Daoy (cell line): ENCODE measurements at regions not wholly inside any gene's neighbourhood (a gene's known extent, or its start where the extent isn't known, plus 50 kb on each side); places are given as distances from the start of the nearest gene placed in this dataset.

Experiments used
- DNase-seq: peaks from one replicate; pipeline ENCODE4 v3.0.0-alpha.2; 2015; ENCODE audit warnings: low read depth

DNA sequence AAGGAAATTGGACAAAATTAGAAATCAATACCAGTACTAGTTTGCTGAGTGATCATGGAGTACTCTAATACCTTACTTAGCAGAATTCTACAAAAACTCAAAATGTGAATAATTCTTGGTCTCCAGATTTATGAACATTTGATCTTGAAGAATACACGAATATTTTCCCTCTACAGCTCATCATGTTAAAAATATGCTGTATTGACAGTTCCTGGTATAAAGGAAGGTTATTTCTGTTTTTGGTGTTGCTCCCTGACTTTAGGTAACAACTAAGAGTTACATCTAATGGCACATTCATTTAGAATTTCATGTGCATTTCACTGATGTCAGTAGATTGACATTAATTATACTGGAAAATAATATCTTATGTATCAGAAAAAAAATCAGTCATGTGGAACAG, 479.2 kb upstream of the PKDCC start:
- DNase-seq: no peak

DNA sequence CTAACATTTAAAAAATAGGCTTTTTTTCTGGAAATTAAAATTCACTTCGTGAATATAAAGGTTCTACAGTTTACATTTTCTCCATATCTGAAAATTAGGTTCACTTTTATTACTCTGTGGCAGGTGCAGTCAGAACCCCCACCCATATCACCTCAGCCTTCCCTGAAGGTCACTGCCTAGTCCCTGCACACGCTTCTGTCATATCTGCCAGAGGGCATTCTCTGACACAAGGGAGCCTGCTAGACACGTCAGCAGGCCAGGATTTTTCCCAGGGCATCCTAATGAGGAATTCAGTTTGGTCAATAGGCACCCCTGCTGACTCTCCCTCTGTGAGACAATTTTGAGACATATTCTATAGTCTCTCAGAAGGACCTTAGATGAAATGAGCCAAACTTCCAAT, 475.7 kb upstream of the PKDCC start:
- no peak for DNase-seq

DNA sequence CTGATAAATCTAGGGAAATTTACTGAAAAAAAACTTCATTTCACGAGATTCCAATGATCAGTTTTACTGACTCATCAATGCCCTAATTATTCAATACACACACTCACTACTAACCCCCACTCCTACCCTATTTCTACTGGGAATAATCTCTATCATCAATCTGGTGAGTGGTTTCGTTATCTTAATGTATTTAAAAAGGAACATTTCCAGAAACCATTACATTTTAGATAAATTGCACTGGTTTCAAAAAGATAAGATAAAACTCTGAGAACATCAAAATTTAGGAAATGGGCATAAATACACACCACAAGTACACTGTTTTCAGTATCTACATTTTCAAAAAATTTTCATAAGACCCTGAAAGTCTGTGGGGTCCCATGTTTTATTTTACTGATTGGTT, 471.4 kb upstream of the PKDCC start:
- no peak for DNase-seq

DNA sequence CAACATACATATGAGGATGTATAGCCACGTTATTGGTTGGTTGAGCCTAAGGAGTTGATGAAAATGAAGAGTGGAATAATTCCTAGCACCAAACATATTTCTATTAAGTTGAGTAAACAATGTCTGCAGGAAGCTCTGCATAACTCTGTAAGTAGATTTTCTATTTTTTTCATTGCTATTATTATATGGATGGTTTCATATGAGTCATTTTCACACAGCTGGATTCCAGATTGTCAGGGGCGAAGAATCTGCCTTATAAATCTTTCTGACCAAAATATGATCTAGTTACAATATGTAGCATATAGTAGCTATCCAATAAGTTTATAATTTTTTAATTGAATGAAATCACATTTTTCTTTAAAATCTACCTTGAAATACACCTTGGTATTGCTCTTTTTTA, 468.0 kb upstream of the PKDCC start:
- DNase-seq: no peak

DNA sequence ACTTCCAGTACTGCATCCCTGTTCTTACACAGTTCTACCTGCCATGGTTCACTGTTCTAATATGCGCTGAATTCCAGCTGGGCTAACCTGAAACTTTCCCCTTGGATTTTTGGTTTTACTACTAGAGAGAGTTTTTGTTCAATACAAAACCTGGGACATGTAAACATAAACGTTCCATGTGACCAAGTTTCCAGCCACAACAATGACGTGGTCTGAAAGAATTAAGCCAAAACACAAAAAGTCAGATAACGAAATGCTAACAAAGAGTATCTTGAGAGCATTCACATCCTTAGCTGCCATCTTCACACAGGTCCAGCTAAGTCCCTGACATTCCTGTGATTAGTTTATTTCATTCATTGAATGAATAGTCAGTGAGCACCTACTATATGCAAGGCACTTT, 467.0 kb upstream of the PKDCC start:
- no peak for DNase-seq

DNA sequence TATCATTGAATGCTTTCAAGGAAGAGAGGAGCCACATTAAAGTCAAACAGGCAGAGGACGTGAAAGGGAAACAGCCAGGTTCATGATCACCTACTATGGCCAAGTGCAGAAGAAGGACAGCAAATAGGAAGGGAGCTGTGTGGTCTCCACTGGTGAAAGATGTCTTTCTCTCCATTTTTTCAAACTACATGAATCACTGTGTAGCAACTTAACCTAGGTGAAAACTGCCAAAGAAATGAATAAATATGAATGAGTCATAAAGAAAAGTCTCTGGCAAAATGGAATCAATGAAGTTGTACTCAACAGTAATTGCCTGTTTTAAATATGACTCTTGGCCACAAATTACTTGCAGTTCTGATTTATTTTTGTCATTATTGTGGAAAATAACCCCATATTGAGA, 452.6 kb upstream of the PKDCC start:
- no peak for DNase-seq

DNA sequence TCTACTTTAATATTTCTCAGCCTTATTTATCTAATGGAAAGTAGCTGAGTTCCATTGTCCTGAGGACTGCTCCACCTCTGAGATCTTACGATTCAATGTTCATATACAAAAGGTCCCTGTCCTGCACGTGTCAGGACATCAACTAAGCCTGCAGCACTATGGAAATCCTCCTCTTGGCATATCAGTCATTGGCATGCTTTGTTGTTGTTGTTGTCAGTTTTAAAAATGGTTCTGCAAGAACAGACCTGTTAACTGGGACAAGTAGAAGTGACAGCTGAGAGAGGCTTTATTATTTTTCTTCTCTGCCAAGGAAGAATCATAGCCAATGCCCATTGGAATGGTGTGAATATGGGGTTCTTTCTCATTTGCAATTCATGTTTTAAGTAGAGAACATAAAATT, 450.1 kb upstream of the PKDCC start:
- DNase-seq: no peak

DNA sequence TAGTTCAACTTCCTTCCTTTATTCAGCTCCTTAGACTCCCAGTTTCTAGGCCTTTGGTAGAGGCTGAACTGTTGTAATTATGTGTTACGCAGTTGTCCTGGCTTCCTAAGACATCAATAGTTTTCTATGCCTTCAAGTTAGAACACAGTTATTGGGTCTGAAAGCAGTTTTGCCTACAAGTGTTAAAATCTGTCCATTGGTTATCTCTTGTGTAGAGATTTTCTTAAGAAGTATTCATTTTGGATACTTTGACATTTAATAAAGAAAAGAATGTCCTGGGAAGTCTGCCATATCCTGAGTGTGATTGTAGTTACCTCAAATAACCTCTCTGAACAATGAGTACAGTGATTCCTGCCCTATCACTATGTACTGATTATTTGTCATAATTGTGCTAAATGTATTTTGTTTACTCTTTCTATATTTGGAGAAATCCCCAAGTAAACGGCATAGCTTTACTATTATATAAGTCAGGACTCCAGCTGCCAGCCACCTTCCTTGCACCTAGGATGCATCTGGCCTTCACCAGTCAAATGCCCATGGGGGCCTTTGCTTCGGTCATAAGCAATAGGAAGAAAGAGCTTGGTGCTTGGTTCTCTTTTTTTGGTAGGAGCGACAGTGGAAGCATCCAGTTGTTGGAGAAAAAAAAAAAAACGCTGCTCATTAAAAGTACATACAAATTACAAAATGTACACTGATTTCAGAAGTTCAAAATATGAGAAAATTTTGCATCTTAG, 449.5 kb upstream of the PKDCC start:
- DNase-seq: no peak

DNA sequence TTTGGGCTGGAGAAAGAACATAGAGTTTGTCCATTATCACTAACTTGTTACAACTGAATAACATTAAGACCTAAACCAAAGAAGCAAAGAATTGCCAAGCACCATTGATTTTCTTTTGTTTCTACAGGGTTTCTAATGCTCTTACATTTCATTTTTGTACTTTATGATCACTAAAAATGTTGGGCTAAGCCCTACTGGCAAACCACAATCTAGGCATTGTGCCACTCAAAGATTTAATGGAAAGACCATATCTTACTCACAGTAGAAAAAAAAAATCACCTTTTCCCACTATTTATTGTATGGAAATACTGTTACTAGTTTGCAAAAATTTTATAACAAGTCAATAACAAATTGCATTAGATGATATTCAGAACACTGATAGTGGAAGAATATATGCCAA, 447.4 kb upstream of the PKDCC start:
- no peak for DNase-seq

DNA sequence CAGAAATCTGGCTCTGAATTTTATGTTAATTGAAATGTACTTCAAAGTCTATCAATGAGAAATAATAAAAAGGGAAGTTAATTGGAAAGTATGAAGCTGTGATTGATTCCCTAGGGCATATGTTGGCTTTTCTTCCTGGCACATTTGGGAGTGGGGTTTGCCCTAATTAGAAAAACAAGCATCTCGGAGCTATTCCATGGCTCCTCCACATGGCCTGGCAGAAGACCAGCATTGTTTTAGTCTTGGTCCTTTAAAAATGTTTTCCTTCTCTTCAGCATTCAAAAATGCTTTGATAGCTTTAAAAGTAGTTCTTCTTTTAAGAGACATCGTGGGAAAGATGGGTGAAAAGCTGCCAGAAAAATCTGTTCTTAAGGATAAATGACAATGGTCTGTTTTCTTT, 445.5 kb upstream of the PKDCC start:
- no peak for DNase-seq

DNA sequence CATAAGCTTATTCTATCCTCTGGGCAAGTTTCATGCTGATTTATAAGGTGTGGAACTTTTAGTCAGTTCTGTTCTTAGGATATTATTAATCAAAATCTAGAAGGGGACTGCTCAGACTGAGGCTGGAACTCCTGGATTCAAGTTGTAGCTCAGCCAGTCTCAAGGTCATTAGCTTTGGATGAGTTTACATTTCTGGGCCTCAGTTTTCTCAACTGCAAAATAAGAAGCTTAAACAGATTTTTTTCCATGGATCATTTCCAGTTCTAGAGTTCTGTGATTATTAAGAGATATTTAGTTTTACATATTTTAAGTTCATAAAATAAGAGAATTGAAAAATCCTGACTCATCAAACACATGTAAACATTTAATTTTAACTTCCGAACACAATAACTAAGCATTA, 442.5 kb upstream of the PKDCC start:
- no peak for DNase-seq

DNA sequence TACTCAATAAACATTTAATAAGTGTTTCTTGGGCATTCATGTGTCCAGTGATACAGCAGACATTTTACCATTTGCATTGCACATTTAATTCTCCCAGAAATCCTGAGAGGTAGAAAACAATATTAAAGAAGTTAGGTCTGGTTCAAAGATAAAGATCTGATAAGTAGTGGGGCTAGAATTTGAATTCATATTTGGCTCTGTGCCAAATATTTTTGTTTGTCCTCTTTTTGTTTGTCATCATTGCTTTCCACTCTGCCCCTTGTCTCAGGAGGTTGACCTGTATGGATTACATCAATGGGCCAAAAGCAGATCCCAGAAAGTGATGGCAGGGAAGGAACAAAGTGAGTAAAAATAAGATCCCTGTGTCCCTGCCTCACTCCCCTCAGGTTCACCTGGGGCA, 441.9 kb upstream of the PKDCC start:
- DNase-seq: no peak

DNA sequence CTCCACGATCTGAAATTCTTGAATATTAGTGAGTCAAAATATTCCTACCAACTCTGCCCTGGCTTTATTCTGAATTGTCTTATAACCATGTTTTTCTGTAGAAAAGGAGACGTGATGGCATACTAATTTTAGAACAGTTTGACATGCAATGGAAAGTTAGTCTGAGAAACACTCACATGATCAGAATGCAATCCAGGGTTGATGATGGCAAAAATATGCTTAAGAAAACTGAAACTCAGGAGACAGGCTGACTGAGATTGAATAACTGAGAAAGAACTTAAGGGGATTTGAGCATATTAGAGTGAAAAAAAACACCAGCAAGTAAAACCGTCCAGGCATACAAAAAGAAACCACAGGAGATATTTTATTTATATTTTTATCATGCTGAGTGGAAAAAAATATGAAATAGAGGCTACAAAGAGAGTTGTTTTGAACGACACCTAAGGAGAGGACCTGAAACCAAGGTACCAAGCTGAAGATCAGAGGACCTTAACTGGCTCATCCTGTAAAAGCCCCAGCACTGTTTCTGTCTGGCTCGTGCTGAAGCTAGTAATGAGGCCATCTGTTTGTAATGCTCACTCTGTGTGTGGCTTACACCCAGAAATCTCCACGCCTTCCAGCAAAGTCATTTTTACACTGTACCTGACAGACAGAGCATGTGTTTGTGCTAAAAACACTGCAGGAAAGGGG, 437.2 kb upstream of the PKDCC start:
- DNase-seq: no peak

DNA sequence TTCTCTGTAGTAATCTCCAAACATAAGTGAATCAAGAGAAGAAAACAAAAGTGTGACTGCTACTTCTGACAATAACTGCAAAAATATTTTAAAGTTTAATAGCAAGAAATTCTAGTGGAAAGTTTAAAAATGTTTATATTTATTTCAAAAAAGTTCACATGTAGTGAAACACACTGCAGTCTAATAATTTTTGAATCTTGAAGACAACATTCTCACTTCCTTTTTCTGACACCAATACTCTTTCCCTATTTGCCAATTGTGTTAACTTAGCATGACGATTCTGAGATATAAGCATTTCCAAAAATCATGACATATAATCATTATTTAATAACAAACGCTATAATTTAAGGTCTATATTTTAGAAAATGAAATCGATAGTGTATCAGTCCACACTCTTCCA, 429.1 kb upstream of the PKDCC start:
- DNase-seq: no peak

DNA sequence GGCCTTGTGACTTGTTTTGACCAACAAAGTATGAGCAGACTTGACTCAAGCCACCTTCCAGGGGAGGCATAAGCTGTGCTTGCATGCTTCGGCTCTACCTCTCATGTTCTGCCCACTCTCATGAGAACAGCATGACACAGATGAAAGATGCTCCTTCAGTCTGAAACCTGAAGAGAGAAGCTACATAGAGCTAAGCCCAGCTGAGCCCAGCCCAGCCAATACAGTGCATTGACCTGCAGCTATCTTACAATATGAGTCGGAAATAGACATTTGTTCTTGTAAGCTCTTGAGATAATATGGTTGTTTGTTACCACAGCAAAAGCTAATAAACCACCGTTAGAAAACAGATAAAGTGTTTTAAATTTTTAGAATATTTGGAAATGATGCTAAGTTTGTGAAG, 426.7 kb upstream of the PKDCC start:
- DNase-seq: no peak

DNA sequence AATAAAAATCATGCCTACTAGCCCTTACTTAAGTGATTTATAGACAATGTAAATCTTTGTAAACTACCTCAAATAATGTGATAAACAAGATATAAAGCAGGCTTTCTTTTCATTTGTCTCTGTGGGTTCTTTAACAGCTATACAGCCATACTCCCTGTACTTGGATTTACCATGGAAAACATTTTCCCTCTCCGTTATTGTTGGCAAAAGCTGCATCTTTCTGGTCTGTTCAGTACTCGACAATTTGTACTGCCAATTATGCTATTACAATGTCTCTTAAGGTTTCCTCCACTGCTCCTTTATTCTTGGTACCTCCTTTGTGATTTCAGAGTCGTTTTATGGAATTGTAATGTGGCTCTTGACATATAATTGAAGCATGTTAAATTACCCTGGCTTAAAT, 426.3 kb upstream of the PKDCC start:
- DNase-seq: no peak

DNA sequence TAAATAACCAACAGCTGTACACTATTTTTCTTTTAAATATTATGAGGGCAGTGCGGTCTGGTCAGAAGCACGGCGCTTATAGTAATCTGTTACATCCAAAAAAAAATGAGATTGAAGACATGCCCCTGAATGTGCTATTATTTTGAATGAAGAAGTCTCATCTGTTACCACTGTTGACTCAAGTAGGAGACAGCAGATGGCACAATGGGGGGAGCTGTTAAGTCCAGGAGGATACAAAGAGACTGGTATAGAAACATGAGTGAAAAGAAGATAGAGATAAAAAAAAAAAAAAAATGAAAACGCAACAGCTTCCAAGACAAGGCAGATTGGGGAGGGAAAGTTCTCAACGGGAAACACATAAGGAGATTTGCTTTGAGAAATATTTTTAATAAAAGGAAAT, 425.5 kb upstream of the PKDCC start:
- no peak for DNase-seq

DNA sequence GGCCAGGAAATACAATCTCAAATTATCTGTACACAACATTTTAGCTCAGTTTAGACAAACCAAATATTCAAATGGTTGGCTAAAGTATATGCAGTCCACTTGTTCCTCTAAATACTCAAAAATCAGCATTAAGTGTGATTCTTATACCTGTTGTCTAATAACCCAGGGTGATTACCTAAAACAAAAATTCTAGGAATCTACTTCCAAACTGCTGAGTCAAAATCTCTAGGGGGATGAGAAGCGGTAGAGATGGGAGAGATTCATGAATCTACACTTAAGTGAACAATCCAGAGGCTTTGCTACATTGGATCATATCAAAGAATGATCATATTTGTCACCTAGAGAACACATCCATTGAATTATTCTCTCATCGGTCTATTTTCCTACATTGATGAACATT, 420.9 kb upstream of the PKDCC start:
- DNase-seq: no peak

DNA sequence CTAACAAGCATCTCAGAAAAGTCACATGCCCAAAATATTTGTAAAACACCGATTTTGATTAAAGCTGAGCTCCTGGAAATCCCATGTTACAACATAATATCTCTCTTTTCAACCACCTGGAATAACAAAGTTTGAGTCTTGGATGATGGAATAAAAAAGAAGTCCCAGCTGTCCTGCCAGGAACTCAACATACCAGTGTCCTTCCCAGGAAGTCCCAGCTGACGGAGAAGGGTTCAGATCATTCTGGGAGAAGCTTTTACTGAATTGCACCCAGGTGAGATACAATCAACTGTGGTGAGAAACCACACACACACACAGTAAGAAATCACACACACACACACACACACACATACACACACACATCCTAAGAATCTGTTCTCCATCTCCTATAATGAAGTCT, 413.1 kb upstream of the PKDCC start:
- DNase-seq: no peak

DNA sequence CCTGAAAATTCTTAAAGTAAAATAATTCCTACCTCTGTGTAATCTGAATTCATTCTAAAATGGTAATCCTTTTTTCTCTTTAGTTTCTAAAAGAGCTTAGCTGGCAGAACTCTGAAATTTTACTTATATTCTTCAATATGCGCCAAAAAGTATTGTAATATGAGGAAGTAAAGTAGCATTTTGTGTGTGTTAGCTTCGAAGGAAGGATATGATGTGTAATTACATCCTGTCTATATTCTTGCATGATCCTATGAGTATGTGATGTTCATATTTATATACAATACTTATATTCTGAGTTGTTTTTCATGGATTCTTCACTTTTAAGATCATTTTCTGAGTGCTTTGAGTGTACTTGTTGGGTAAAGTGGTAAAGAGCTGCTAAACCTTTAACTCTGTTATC, 402.9 kb upstream of the PKDCC start:
- no peak for DNase-seq

DNA sequence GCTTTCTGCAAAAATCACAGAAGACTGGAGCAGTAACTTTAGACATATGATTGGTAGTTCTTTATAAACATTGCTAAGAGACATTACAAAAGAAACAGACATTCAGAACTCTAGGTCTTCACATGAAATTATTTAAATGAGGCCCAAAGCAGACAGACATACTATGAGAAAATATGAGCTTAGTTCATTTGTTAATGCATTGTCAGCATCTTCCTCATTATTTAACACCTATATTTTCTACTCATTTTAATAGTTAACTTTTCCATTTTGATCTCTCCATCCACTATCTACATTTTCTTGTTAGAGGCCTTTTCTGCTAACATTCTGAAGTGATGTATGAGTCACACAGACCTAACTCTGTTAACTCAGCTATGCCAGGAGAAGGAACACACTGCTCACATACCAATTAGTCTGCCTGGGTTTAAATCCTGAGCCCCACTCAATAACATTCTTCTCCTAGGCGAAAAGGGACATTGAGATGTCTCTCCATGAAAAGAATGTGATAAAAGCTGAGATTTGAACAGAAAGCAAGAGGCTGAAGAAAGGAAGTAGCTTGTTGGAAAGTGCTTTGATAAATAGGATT, 400.3 kb upstream of the PKDCC start:
- no peak for DNase-seq

DNA sequence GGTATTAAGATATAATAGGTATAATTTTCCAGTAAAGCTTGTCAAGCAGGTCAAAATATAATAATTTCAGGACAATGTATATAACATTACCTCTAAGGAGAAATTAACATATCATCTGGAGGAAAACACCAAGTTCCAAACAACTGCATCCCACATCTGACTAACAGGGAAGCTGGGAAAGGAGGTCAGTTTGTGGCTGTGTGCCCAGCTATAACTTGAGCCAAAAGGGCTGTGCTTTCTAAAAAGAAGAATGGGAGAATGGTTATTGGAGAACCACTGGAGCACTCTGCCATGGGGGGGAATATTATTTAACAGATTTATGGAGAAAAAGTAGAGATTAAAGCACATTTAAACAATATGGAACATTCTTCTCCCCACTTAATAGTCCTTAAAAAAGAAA, 390.6 kb upstream of the PKDCC start:
- DNase-seq: no peak

DNA sequence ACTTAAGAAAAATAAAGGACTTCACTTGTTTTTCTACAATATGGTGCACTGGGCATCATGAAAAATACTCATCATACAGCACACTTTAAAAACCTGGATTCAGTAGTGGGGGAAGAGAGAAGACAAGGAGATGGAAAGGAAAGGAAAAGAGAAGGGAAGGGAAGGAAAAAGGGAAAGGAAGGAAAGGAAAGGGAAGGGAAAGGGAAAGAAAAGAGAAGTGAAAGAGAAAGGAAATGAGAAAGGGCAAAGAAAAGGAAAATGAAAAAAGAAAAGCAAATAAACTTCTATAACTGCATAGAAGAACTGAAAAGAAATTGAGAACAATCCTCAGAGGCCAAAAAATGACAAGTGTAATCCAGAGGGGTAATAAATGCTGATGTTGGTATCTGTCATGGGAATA, 388.1 kb upstream of the PKDCC start:
- DNase-seq: no peak

DNA sequence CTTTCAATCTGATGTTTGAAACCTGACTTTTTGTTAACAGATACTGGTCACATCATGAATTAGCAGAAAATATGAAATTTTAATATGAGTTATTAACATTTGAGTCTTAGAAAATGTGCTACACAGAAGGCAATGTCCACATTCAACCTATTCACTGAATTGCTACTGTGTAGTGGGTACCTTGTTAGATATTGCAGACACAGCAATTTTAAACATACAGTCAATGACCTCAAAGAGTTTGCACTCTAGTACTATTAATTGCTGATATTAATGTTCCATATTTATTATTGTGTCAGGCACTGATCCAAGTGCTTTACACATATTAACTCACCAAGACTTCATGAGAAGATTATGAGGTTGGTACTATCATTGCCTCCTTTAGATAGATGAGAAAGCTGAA, 385.4 kb upstream of the PKDCC start:
- no peak for DNase-seq
